NOMO-1 treated with DMSO at 0.1 percent for 48 hours (cell line): ENCODE measurements at regions not wholly inside any gene's neighbourhood (a gene's known extent, or its start where the extent isn't known, plus 50 kb on each side); places are given as distances from the start of the nearest gene placed in this dataset.

ENCODE experiments used
- DNase-seq: peaks from one replicate; lab custom pipeline; 2025; ENCODE audit not compliant: unreplicated experiment; lab: John Stamatoyannopoulos, UW

GRCh38 chr5:92599217-92599810, 981.7 kb downstream of the NR2F1-AS1 start:
- DNase-seq: peak; percentile 13

DNA sequence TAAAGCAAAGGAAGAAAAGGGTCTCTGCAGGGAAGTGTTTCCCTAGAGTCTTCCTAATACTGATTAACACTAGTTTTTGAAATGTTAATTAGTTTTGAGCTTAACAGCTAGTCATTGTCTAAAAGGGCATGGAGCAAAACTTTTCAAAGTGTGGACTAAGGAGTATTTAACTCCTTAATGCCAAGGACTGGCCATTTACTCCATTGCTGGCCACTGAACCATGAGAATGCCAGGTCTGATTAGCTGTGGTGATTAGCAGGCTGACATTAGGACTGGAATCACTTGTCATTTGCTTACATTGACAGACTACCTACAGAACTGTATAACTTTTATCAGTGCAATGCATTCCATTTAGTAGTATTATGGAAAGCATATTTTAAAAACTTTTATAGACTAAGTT, 987.0 kb downstream of the NR2F1-AS1 start:
- no peak for DNase-seq

GRCh38 chr5:92588876-92589275, 992.1 kb downstream of the NR2F1-AS1 start:
- DNase-seq: no peak

- DNase-seq: no peak
Measured at GRCh38 chr5:92581690-92582089, 999.3 kb downstream of the NR2F1-AS1 start.

- no peak for DNase-seq
Measured at GRCh38 chr5:92581249-92581648, 999.8 kb downstream of the NR2F1-AS1 start.

DNA sequence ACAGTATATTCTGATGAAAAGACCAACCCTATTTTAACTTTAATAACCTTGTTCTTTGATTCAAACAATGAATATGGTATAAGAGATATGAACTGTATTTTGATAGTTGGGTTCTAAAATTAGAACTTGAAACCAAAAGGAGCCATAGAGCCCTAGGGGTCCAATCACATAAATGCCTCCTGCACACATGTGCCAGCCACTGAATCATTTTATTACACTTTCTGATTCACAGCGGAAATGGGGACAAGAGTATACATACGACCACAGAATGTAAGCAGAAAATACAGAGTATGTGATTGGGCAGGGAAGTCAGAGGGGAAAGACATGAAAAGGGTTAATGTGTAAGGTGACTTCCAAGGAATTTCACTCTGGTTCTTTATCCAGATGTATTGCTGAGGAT, 1000.2 kb downstream of the NR2F1-AS1 start:
- no peak for DNase-seq

DNA sequence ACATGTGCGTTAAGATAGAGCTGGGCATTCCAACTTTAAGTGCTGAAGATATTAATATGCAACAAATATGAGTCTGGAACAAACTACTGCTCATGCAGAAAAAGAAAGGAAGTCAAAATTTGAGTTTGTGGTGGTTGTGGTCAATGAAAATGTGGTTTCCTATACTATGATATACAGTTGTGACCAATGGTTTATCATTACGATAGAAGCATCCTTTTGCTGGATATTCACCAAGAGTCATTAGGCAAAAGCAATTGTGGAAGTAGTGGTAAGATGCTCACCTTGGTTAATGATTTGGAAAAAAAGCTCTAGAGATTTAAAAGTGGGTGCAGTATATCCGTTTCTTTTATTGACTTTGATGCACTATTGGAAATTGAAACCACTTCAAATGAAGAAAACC, 1007.0 kb downstream of the NR2F1-AS1 start:
- no peak for DNase-seq

DNA sequence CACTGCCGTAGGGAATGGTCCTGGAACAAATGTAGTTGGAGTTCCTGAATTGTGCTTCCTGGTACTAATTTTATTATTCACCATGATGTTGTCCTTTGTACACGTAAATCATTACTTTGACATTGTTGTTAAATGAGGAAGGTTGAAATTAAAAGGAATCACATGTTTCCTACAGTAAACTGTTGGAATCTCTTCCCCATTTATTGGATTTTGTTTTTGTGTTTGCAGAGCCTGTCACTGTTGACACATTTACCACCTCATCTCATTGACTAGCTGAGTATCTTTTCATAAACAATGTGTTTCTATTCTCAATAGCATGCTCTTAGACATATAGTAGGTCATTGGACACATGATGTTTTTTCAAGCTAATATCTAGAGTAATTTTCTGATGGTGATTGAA, 1012.5 kb downstream of the NR2F1-AS1 start:
- no peak for DNase-seq

DNA sequence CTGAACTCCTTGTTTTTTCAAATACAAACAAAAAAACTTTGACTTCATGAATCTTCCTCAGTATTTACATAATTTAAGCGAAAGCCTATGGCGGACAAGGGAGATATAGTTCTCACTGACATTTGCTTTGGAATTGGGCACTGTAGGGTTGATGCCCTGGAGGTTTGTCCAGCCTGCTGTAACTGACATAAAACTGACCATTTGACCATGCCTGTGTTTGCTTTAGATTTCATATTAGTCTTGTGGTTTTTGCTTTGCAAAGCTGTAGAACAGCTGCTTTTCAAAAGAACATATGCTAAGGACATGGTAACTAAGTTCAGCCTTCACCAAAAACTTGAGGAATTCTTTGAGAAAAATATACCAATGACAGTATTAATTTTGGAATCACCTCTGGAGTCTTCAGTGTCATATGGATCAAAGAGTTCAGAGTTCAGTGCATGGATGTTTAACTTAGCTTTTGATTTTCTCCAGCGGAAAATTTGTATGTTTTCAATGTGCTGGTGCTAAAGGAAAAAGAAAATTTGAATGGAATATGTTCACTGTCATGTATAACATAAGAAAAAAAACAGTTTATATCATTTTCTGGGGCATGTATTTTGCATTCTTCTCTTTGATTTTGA, 1013.1 kb downstream of the NR2F1-AS1 start:
- no peak for DNase-seq

- no peak for DNase-seq
Measured at GRCh38 chr5:92566113-92566786, 1014.8 kb downstream of the NR2F1-AS1 start.

- no peak for DNase-seq
Measured at GRCh38 chr5:92565673-92566072, 1015.3 kb downstream of the NR2F1-AS1 start.

GRCh38 chr5:92562065-92562464, 1019.0 kb downstream of the NR2F1-AS1 start:
- DNase-seq: no peak

DNA sequence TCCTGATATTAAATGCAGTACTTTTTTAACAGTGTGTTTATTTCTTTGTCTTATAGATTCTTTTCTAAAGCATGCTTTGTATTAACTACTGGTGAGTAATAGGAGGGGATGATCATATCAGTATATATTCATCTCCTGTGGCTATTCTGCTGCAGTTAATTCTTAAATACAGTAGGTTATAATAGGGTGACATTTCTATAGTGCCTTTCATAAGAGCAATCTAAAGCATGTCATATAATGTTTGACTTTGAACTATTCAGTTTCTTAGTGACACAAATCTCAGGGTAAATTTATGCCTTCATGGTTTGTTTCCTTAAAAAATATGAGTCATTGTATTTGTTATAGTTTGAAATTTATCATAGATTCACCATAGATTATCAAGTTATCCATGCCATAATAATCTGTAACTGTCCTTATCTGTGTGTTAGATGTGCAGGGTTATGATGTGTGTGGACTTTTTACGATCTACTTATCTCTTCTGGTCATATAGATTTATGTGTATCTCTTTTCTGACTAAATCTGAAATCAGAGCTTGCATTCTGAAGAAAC, 1019.5 kb downstream of the NR2F1-AS1 start:
- DNase-seq: no peak

DNA sequence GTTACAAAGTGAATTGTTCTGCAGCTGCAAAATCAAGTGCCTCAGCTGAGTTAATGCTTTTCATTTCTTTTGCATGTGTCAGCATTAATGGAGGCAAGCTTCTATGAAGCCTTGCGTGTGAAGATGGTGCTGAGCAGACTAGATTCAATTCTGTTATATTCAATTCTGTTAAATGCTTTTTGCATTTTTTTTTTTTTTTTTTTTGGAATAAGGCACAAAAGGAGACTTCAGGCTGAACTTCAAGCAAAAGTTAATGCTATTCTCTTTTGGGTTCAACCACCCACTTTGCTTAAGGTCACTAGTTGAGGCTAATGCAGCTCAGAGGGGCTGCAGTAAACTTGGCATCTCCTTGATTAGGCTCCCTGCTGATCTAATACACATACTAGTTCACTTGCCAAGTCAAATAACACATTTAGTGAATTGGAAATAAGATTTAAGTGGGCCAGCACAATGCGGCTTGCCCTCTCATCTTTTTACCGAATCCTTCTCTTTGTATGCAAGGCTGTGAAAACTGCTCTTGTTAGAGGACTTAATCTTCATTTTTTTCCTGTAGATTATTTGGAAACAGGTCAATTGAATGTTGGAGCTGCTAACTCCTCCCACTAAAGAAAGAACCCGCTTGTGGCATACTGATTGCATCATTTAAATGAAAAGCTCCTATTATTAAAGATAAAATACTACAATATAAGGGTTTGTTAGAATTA, 1020.2 kb downstream of the NR2F1-AS1 start:
- DNase-seq: no peak

DNA sequence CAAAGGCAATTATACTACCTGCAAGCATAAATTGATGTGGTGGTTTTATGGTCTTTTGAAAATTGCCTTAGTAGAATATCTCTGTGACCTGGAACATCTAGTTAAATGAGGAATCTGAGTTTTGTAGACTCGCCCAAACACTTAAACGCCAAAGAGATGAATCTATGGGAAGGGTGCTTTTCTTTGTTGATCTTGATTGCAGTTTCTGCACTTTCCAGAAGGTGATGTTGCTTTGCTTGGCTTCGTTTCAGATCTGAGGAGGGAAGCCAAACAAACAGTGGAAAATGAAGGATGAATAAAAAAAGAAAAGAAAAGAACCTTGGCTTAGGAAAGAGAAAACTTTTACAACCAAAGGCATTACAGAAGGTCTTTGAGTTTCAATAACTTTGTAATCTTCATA, 1021.2 kb downstream of the NR2F1-AS1 start:
- DNase-seq: no peak

DNA sequence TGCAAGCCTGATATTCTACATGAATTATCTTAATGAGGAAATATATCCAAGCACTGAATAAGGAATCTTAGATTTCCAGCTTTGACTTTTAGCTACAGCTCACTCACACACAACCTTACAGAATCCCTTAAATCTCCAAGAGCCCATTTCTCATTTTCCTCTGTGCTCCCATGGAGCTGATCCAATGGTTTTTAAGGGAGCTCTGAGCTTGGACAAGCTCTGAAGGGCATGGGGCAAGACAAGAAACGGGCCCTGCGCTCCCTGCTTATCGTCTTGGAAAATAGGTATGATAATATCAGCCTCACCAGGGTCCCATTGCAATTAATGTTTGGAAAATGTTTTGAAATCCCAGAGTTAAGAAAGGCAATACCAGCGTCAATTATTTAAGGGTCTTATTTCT, 1021.7 kb downstream of the NR2F1-AS1 start:
- DNase-seq: no peak

DNA sequence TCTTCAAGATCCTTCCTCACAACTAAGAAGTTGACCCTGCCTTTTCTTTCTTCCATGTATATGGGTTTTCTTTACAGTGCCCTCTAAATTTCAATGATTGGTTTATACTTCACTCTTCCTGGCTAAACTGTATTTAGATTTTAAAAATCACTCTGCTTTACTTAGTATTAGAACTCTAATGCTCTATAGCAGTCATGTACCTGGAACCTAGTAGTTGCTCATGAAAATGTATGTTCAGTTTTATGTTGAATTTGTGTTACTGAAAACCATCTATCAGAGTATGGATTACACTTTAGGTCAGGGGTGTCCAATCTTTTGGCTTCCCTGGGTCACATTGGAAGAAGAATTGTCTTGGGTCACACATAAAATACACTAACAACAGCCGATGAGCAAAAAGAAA, 1024.3 kb downstream of the NR2F1-AS1 start:
- DNase-seq: no peak

DNA sequence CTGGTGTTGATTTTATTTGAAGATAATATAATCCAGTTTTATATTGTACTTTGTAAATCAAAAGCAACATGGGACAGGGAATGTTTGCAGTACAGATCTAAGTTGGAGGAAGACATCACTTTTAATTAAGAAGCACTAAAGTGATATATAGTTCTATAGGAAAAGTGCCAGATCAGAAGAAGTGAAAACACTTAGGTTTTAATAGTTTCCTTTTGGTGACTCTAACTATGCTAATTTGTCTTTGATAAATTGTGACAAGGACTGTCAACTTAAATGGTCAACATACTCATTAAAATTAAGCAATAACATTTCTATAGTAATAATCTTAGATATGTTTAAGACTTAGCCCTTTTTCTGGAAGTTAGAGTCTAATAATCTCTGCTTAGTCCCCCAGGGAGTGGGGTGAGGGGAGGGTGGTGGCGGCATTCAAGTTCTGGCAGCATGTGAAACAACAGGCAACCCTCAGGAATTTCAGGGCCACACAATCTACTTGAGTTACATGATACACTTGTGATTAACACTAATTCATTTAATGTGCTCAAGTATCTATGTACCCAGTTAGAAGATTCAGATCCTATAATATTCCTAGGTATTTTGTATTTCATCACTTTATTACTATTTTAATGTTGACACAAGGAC, 1026.5 kb downstream of the NR2F1-AS1 start:
- no peak for DNase-seq

DNA sequence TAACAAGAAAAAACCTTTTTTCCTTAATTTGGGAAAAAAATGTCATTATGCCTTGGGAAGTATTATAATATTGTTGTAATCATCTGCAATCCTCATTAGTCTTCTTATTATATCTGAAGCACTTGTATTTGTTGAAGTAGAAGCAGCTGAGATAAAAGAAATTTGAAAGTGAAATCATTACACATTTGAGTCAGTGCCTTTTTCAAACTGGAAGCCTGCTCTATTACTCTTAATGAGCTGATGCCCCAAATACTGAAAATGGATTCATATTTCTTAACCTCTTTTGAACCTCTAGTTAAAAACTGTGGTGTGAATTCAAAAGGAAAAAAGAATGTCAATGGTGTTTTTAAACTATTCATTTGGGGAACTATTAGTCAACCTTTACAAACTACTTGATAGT, 1027.7 kb downstream of the NR2F1-AS1 start:
- DNase-seq: no peak

DNA sequence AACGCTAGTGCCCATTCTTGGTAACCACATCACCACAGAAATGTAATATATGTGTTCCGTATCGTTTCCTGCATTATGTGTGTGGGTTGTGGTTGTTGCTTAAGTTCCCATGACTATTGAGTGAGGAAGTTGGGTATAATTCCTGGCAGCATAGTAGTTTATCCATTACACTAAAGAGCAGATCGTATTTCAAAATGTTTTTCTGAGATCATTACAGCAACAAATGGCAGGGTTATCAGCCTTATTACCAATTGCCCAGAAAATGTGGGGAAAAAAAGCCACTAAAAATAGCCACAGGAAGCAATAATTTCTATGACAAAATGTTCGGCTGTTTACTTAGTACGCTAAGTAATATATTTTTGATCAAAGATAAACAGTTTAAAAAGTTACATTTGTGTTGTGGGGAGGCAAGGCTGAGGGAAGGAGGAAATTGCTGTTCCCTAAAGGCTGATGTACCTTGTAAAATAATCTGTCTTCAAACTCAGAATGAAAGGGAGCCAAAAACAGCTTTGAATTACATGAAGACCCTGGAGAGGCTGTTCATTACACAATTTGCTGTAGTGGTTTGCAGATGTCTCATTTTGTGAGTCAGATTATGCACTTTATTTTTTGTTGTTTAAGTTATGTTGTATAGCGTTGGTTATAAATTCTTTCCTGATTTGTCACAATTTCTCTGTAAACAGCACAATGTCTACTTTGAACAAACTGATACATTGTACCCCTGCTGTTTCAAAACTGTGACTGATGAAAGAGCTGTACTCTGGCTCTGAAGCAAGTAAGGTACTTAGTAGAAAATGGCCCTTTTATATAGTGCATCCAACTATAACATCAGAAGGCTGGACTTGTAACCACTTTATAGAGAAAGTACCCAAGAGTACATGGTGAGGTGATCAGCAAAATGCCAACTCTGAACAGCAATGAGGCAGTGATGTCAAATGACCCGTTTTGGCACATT, 1028.5 kb downstream of the NR2F1-AS1 start:
- DNase-seq: peak; percentile 17
